ENCODE measurements at regions not wholly inside any gene's neighbourhood (a gene's known extent, or its start where the extent isn't known, plus 50 kb on each side); places are given as distances from the start of the nearest gene placed in this dataset.

DNA sequence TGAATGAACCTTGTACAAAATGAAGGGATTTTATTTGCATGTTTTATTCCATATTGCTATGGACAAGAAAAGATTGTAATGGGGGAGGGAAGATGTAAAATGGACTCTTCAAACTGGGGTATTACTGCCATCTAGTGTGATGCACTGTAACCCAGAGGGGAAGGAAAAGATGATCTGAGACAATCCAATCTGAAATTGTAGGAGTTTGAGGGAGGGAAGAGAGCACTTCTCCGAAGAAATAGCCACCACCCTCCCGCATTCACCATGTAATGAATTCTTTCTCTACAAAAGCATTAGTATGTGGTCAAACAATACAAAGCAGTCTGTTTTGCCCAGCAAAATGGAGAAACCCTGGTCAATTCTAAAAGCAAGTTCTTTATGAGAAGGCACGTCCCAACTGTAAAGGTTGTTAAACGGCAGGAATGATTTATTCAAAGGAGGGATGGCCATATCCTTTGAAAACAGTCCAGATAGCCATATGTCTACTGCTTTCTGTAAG, 679.5 kb upstream of the NRSN1 start:
- no peak for DNase-seq

- no peak for DNase-seq
Measured at GRCh38 chr6:23447731-23448130, 678.3 kb upstream of the NRSN1 start.

DNA sequence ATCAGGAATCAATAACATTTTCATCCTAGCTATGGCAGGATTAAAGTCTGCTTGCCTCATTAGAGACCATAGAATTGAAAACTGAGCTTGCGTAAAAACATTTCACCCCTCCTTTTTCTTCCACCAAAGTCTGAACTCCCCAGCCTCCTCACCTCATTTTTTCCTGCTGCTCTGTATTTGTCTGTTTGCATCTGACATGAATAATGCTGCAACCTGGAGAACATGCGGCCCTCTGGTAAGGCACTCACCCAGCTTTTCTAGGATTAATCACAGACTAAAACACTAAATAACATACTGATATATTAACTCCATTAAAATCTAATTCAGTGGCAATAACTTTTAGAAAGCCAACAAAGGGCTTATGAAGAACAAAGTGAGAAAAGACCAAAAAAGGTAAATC, 677.7 kb upstream of the NRSN1 start:
- no peak for DNase-seq

GRCh38 chr6:23454080-23454976, 671.7 kb upstream of the NRSN1 start:
- no peak for DNase-seq

GRCh38 chr6:23455754-23456153, 670.3 kb upstream of the NRSN1 start:
- no peak for DNase-seq

DNA sequence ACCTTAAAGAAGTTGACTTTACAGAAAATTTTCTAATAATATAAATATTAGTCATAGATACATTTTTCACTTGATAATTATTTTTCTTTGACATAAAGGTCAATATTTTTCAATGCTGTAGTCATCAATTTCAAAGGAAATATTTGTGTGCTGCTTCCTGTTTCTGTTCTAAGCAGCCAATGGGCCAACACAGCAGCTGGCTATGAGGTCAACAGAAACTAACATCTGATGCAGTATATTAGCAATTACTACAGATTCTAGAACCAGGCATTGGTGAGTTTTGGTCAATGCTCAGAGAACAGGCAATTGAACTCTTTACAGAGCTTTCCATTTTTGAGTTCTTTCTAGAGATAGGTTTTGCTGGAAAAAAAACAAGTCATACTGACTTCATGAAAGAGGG, 669.6 kb upstream of the NRSN1 start:
- DNase-seq: no peak

DNA sequence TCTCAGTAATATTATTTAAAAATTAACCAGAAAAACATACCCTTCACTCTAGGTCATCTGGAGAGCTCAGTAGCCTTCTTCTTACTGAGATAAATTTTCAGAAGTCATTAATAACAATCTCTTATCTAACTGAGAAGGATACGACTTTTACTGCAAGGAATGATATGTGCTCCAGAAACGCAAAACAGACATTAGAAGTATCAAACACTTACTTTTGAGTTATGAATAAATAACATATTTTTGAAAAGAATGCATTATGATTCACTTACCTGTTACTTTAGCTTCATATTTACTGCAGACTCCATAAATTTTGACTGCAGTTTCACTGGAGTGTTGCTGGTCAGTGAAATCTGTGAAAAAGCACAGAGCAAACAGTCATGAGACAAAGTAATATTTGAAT, 668.7 kb upstream of the NRSN1 start:
- no peak for DNase-seq

DNA sequence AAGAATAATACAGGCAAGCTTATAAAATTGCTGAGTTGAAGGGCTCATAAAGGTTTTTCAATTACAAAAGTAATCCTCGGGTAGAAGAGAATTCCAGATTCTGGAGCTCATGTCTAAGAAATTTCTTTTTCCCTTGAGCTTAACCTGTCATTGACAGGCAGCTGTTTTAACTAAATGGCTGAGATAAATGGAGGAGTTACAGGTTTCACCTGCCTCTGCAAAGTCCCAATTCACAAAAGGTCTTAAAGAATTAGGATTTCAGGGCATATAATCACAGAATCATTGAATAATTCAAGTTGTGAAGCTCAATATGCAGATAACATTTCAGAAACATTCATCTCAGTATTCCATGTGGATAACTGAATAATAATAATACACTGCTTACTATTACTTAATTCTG, 660.1 kb upstream of the NRSN1 start:
- no peak for DNase-seq

GRCh38 chr6:23477586-23477985, 648.4 kb upstream of the NRSN1 start:
- no peak for DNase-seq

DNA sequence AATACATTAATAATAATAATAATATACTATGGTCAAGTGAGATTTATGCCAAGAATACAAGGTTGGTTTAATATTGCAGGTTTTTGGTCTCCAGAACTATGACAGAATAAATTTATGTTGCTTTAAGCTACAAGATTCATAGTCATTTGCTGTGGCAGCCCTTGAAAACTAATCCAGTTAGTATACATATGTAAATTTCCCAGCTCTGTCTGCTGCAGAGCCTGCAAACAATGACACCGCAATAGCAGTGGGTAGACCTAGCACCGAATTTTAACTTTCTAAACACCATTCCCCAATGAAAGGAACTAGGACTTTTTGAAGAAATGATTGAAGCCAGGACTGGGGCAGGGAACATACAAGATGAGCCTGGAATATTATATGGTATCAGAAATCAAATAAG, 647.7 kb upstream of the NRSN1 start:
- no peak for DNase-seq

DNA sequence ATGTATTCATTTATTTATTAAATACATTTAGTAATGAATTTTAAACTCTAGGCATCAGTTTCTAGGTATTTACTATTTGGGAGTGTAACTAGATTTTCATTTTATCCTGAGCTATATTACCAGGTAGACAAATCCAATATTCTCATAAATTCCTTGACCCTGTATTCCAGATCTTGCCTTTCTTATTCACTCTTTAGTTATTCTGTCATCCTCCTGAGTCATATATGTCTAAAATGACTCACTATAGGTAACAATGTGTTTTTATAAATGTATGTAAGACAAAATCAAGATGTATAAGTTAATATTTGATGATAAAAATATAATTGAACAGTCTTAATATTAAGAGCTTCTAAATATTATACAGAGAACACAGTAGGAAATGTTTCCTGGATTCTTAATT, 642.1 kb upstream of the NRSN1 start:
- DNase-seq: no peak

DNA sequence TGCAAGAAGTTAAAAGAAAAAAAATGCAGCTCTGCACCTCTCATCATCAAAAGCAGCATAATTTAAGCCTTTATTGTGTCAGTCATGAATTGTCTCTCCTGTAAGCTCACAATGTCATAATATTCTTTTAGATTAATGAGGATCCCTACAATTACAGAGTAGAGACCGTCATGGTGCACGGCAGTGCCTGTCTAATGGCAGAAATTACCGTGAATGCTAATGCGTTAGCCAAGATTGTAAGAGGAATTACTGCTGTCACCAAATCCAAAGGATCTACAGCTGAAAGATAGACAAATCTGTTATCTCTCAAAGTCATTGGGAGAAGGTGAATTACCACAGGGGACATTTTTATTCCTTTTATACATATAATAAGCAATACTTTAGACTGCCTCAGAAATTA, 631.6 kb upstream of the NRSN1 start:
- DNase-seq: no peak

DNA sequence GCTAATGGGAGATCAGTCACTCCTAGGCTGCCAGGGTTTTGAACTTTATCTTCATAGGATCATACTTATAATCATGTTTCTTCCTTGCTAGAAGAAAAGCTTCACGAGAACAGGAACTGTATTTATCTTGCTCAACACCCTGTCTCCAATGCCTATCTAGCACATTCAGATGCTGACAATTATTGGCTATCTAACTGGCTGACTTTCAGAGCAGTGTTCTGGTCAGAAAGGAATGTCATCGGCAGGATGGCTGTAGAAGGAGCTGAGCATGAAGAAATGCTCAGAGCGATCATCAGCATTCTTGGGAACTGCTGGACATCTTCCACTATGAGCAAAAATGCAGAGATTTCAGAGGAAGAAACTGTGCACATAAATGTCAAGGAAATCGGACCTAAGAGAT, 628.0 kb upstream of the NRSN1 start:
- DNase-seq: no peak

GRCh38 chr6:23499549-23499948, 626.5 kb upstream of the NRSN1 start:
- DNase-seq: no peak

GRCh38 chr6:23503173-23503572, 622.8 kb upstream of the NRSN1 start:
- no peak for DNase-seq

GRCh38 chr6:23505026-23505425, 621.0 kb upstream of the NRSN1 start:
- DNase-seq: no peak

DNA sequence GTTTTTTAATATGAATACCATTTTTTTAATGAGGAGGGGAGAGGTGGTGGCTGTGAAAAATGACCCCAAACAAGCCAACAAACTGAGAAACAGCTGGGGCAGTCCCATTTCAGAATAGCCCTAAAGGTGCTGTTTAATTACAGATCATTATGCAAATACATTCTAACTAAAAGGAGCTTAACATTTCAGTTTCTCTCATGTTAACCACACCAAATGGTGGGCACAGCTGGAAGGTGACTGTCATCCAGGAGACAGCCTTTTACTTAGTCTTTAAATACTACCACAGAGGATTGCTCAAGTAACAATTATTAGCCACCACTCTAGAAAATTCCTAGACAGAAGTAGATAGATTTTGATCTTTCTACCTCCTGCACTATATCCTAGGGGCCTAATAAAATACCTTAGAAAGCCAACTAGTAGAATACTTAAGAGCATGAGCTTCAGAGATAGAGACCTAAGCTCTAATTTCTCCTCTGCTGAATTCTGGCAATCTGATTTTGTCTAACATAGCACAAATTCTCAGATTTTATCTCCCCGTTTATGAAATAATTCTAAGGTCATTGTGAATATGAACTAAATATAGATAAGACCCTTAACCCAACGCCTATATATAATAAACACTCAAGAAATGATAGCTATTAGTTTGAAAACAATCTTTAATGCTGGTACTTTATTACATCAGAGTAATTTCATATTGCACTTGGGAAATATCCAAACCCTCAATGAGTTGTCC, 615.1 kb upstream of the NRSN1 start:
- no peak for DNase-seq

- no peak for DNase-seq
Measured at GRCh38 chr6:23511817-23512216, 614.2 kb upstream of the NRSN1 start.

DNA sequence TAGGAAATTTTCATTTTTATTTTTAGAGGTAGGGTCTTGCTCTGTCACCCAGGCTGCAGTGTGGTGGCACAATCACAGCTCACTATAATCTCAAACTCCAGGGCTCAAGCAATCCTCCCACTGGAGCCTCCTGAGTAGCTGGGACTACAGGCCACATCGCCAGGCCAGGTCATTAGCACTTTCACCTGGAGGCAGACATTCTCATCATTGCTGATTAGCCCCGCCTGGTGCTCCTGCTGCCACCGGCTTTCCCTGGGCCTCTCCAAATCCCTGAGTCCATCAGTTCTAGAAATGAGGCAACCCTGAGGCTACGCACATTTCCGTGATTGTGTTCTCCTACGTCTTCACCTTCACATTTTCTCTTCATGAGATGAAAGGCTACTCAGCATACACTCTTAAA, 607.7 kb upstream of the NRSN1 start:
- DNase-seq: no peak

GRCh38 chr6:23522792-23523547, 603.0 kb upstream of the NRSN1 start:
- DNase-seq: no peak

GRCh38 chr6:23523771-23524170, 602.2 kb upstream of the NRSN1 start:
- DNase-seq: no peak

- DNase-seq: no peak
Measured at GRCh38 chr6:23524548-23524947, 601.5 kb upstream of the NRSN1 start.

- no peak for DNase-seq
Measured at GRCh38 chr6:23526526-23526925, 599.5 kb upstream of the NRSN1 start.

- no peak for DNase-seq
Measured at GRCh38 chr6:23529902-23530301, 596.1 kb upstream of the NRSN1 start.
